Neural progenitor cell (in vitro differentiated cells): ENCODE measurements at regions not wholly inside any gene's neighbourhood (a gene's known extent, or its start where the extent isn't known, plus 50 kb on each side); places are given as distances from the start of the nearest gene placed in this dataset.

Experiments
- DNase-seq: peaks from one replicate; pipeline ENCODE4 v3.0.0-alpha.2; 2016; ENCODE audit warnings: low spot score
- H2AFZ ChIP-seq: fragments of 200-600 bp; sonication (generic); replicated peaks from 2 replicates; pipeline ENCODE4 v1.6.1; 2016; ENCODE audit warnings: antibody characterized with exemption
- H3F3A ChIP-seq: fragments of 200-600 bp; sonication (generic); 2 replicates; pipeline ENCODE4 v1.6.1; 2016; ENCODE audit warnings: antibody characterized with exemption, low read depth
- H3K27ac ChIP-seq: fragments of 200-600 bp; sonication (generic); 2 replicates; pipeline ENCODE4 v1.5.1; 2016; ENCODE audit warnings: mild to moderate bottlenecking
- H3K27me3 ChIP-seq: fragments of 200-600 bp; sonication (generic); 2 replicates; pipeline ENCODE4 v1.6.1; 2016; ENCODE audit warnings: mild to moderate bottlenecking, moderate library complexity
- H3K36me3 ChIP-seq: fragments of 200-600 bp; sonication (generic); 2 replicates; pipeline ENCODE4 v1.5.1; 2016
- H3K4me1 ChIP-seq: fragments of 200-600 bp; sonication (generic); 2 replicates; pipeline ENCODE4 v1.6.1; 2016; ENCODE audit warnings: mixed run types
- H3K4me2 ChIP-seq: fragments of 200-600 bp; sonication (generic); 2 replicates; pipeline ENCODE4 v1.6.1; 2016
- H3K4me3 ChIP-seq: fragments of 200-600 bp; sonication (generic); 2 replicates; pipeline ENCODE4 v1.5.1; 2016
- H3K79me2 ChIP-seq: fragments of 200-600 bp; sonication (generic); 2 replicates; pipeline ENCODE4 v1.6.1; 2016; ENCODE audit warnings: low read depth
- H3K9ac ChIP-seq: fragments of 200-600 bp; sonication (generic); 2 replicates; pipeline ENCODE4 v1.6.1; 2016
- H3K9me3 ChIP-seq: fragments of 200-600 bp; sonication (generic); 2 replicates; pipeline ENCODE4 v1.5.1; 2016; ENCODE audit warnings: low read depth
- H4K20me1 ChIP-seq: fragments of 200-600 bp; sonication (generic); 2 replicates; pipeline ENCODE4 v1.6.1; 2016; ENCODE audit warnings: low read depth
- H3K27ac Mint-ChIP-seq: 3 replicates; pipeline ENCODE4 v1.8.0; 2021; ENCODE audit warnings: mixed read lengths
- H3K27me3 Mint-ChIP-seq: 2 replicates; pipeline ENCODE4 v1.8.0; 2022; ENCODE audit warnings: low read depth, mild to moderate bottlenecking, inconsistent platforms, moderate library complexity, mixed read lengths; ENCODE audit not compliant: insufficient read depth
- H3K36me3 Mint-ChIP-seq: 3 replicates; pipeline ENCODE4 v1.8.0; 2021; ENCODE audit warnings: mixed read lengths
- H3K4me1 Mint-ChIP-seq: 3 replicates; pipeline ENCODE4 v1.8.0; 2021; ENCODE audit warnings: mixed read lengths
- H3K4me3 Mint-ChIP-seq: 3 replicates; pipeline ENCODE4 v1.8.0; 2021; ENCODE audit warnings: mild to moderate bottlenecking, moderate library complexity, mixed read lengths
- H3K9me3 Mint-ChIP-seq: 3 replicates; pipeline ENCODE4 v1.8.0; 2020; ENCODE audit warnings: mixed read lengths
- CTCF ChIP-seq: fragments of 200-600 bp; sonication (generic); IDR thresholded peaks from 2 replicates; pipeline ENCODE4 v1.5.1; 2017; ENCODE audit warnings: antibody characterized with exemption, mild to moderate bottlenecking
- EZH2 ChIP-seq: fragments of 200-600 bp; sonication (generic); IDR thresholded peaks from 2 replicates; pipeline ENCODE4 v1.6.1; 2017; ENCODE audit warnings: antibody characterized with exemption, mild to moderate bottlenecking, moderate library complexity
- EZH2phosphoT487 ChIP-seq: fragments of 200-600 bp; sonication (generic); IDR thresholded peaks from 2 replicates; pipeline ENCODE4 v1.6.1; 2017; ENCODE audit warnings: antibody characterized with exemption

- H3K9ac ChIP-seq = no peak overlapping the region
- Mint-ChIP-seq H3K4me1 (no peaks in the 10 kb centered on the region), H3K9me3 (no peaks in the 10 kb centered on the region), H3K4me3 (no peak overlapping the region), H3K36me3 (no peaks in the 10 kb centered on the region), H3K27me3 (no peaks in the 10 kb centered on the region), H3K27ac (no peak overlapping the region)
- H3K4me3 ChIP-seq = no peak overlapping the region
- no peak overlapping the region for H3K27ac ChIP-seq
- no peaks in the 10 kb centered on the region for H3K79me2 ChIP-seq
- H3K4me1 ChIP-seq = no peaks in the 10 kb centered on the region
- no peak overlapping the region for H2AFZ ChIP-seq
- H3K9me3 ChIP-seq = no peaks in the 10 kb centered on the region
- no peaks in the 10 kb centered on the region for H4K20me1 ChIP-seq
- DNase-seq = no peak
- H3F3A ChIP-seq = no peaks in the 10 kb centered on the region
- TF ChIP-seq EZH2 (no peak), EZH2phosphoT487 (no peak)
- no peaks in the 10 kb centered on the region for H3K27me3 ChIP-seq
- no peak overlapping the region for H3K4me2 ChIP-seq
- H3K36me3 ChIP-seq = no peaks in the 10 kb centered on the region
Observed at GRCh38 chr2:19592197-19592596, 233.8 kb upstream of the OSR1 start.

- Histone ChIP-seq H3K4me2 (no peak overlapping the region), H3K9ac (no peak overlapping the region), H3K9me3 (no peaks in the 10 kb centered on the region), H4K20me1 (no peaks in the 10 kb centered on the region), H3K4me1 (no peaks in the 10 kb centered on the region), H3K4me3 (no peak overlapping the region), H3K27ac (no peak overlapping the region), H3K79me2 (no peaks in the 10 kb centered on the region), H3K27me3 (no peaks in the 10 kb centered on the region), H3K36me3 (no peaks in the 10 kb centered on the region), H3F3A (no peaks in the 10 kb centered on the region), H2AFZ (no peak overlapping the region)
- Mint-ChIP-seq H3K4me1 (no peaks in the 10 kb centered on the region), H3K4me3 (no peak overlapping the region), H3K27me3 (no peaks in the 10 kb centered on the region), H3K27ac (no peak overlapping the region), H3K9me3 (no peaks in the 10 kb centered on the region), H3K36me3 (no peaks in the 10 kb centered on the region)
- TF ChIP-seq CTCF (no peak), EZH2 (no peak), EZH2phosphoT487 (no peak)
- DNase-seq = no peak
Observed at GRCh38 chr2:19589791-19590190, 231.4 kb upstream of the OSR1 start.

GRCh38 chr2:19580830-19581229, 222.4 kb upstream of the OSR1 start:
- no peak for DNase-seq
- Histone ChIP-seq H3K4me2 (no peak overlapping the region), H3K36me3 (no peaks in the 10 kb centered on the region), H3K4me3 (no peak overlapping the region), H3K79me2 (no peaks in the 10 kb centered on the region), H3F3A (no peaks in the 10 kb centered on the region), H4K20me1 (no peaks in the 10 kb centered on the region), H3K27ac (no peak overlapping the region), H3K9ac (no peak overlapping the region), H3K27me3 (no peaks in the 10 kb centered on the region), H2AFZ (no peak overlapping the region), H3K4me1 (no peaks in the 10 kb centered on the region), H3K9me3 (no peaks in the 10 kb centered on the region)
- H3K27me3 Mint-ChIP-seq = no peaks in the 10 kb centered on the region
- H3K4me3 Mint-ChIP-seq = no peak overlapping the region
- no peaks in the 10 kb centered on the region for H3K9me3 Mint-ChIP-seq
- no peak overlapping the region for H3K27ac Mint-ChIP-seq
- no peaks in the 10 kb centered on the region for H3K4me1 Mint-ChIP-seq
- no peaks in the 10 kb centered on the region for H3K36me3 Mint-ChIP-seq
- TF ChIP-seq CTCF (no peak), EZH2 (no peak), EZH2phosphoT487 (no peak)

GRCh38 chr2:19580264-19580663, 221.8 kb upstream of the OSR1 start:
- Histone ChIP-seq H3K79me2 (no peaks in the 10 kb centered on the region), H3K36me3 (no peaks in the 10 kb centered on the region), H3F3A (no peaks in the 10 kb centered on the region), H3K9ac (no peak overlapping the region), H3K4me3 (no peak overlapping the region), H4K20me1 (no peaks in the 10 kb centered on the region), H3K27me3 (no peaks in the 10 kb centered on the region), H3K4me2 (no peak overlapping the region), H3K9me3 (no peaks in the 10 kb centered on the region), H3K27ac (no peak overlapping the region), H3K4me1 (no peaks in the 10 kb centered on the region), H2AFZ (no peak overlapping the region)
- no peaks in the 10 kb centered on the region for H3K27me3 Mint-ChIP-seq
- H3K9me3 Mint-ChIP-seq = no peaks in the 10 kb centered on the region
- TF ChIP-seq EZH2phosphoT487 = no peak
- no peak for TF ChIP-seq CTCF
- TF ChIP-seq EZH2 = no peak
- no peaks in the 10 kb centered on the region for H3K4me1 Mint-ChIP-seq
- DNase-seq = no peak
- no peak overlapping the region for H3K27ac Mint-ChIP-seq
- no peak overlapping the region for H3K4me3 Mint-ChIP-seq
- H3K36me3 Mint-ChIP-seq = no peaks in the 10 kb centered on the region
